ENCODE measurements at regions not wholly inside any gene's neighbourhood (a gene's known extent, or its start where the extent isn't known, plus 50 kb on each side); places are given as distances from the start of the nearest gene placed in this dataset.

DNA sequence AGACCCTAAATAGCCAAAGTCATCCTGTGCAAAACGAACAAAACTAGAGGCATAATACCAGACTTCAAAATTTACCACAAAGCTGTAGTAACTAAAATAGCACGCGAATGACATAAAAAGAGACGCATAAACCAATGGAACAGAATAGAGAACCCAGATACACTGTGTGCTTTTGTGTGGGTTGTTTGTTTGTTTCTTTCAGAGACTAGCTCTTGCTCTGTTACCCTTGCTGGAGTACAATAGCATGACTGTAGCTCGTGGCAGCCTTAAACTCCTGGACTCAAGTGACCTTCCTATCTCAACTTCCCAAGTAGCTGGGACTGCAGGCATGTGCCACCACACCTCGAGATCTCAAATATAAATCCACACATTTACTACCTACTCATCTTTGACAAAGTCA lies 1314.6 kb upstream of the GBE1 start:
- no peak for DNase-seq

DNA sequence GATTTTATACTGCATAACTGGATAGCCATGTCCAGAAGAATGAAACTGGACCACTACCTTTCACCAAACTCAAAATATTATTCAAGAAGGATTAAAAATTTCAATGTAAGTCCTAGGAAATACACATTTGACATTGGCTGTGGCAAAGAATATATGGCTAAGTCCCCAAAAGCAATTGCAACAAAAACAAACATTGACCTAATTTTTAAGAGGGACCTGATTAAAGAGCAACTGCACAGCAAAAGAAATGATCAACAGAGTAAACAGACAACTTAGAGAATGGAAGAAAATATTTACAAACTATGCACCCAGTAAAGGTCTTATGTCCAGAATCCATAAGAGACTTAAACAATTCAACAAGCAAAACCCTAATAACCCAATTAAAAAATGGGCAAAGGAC lies 1313.0 kb upstream of the GBE1 start:
- no peak for DNase-seq

DNA sequence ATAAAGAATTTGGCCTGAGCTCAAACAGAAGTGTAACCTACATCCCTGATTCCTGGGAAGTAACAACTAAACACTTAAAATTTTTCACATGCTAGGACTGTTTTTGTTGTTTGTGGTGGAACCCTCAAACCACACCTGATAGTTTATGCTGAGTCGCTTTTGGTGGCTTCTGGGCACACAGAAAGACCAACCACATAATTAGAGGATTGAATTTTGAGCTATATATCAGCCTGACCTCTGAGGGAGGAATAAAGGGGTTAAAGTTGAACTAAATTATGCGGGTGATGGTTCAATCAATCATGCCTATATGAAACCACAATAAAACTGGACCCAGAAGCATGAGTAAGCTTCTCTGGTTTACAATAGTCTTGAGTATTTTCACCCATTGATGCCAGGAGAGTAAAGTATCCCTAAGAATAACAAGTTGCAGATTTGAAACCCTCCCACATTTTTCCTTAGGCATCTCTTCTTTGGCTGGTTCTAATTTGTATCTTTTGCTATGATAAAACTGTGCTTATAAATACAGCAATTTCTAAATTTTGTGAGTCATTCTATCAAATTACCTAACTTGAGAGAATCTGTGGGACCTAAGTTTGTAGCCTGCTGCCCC lies 1304.5 kb upstream of the GBE1 start:
- no peak for DNase-seq

DNA sequence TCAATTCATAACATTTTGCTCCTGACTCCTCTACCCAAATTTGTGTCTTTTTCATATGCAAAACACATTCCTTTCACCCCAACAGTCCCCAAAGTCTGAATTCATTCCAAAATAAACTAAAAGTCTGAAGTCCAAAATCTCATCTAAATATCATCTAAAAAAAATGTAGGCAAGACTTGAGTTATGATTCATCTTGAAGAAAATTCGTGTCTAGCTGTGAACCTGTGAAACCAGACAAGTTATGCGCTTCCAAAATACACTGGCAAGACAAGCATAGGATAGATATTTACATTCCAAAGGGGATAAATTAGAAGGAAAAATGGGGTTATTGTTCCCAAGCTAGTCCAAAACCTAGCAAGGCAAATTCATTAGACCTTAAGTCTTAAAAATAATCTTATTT lies 1302.0 kb upstream of the GBE1 start:
- no peak for DNase-seq

DNA sequence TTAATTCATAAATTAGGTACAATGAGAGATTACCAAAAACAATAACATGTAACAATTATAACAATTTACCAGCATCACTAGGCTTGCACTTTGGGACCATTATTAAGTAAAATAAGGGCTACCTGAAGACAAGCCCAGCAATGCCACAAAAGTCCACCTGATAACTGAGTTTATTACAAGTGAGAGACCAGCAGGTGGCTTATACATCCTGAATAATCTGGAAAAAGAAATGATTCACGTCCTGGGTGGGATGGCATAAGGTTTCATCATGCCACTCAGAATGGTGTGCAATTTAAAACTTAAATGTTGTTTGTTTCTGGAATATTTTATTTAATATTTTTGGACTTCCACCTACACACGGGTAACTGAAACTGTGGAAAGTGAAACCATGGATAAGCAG lies 1287.1 kb upstream of the GBE1 start:
- no peak for DNase-seq

DNA sequence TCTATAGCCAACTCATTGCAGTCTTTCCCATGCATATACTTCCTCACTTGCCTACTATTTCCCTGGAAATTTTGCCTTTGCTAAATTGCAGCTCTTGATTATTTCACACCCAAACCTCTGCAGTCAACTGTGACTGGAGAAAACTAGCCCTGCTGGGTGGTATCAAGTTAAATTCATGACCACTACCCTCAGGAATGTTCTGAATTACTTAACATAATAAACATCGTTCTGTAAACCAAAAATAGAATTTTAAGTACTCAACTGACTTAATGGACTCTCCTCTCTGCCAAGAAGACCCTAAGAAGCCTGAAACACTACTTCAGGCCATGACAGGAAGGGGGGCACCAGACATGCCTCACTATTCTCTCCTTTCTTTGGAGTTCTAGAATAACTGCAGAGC lies 1278.0 kb upstream of the GBE1 start:
- no peak for DNase-seq

DNA sequence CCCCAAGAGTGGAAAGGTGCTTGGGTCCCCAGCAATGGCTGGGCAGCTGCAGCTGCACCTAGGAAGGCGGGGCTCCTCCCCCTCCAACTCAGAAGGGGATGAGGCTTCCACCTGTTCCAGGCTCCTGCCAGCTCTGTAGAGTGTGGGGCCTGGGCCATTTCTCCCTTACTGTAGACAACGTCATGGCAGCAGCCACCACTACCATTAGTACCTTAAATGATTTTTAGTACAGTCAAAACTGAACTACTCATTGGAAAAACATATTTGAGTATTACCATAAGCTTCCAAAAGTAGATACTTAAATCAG lies 1274.2 kb upstream of the GBE1 start:
- DNase-seq = no peak

DNA sequence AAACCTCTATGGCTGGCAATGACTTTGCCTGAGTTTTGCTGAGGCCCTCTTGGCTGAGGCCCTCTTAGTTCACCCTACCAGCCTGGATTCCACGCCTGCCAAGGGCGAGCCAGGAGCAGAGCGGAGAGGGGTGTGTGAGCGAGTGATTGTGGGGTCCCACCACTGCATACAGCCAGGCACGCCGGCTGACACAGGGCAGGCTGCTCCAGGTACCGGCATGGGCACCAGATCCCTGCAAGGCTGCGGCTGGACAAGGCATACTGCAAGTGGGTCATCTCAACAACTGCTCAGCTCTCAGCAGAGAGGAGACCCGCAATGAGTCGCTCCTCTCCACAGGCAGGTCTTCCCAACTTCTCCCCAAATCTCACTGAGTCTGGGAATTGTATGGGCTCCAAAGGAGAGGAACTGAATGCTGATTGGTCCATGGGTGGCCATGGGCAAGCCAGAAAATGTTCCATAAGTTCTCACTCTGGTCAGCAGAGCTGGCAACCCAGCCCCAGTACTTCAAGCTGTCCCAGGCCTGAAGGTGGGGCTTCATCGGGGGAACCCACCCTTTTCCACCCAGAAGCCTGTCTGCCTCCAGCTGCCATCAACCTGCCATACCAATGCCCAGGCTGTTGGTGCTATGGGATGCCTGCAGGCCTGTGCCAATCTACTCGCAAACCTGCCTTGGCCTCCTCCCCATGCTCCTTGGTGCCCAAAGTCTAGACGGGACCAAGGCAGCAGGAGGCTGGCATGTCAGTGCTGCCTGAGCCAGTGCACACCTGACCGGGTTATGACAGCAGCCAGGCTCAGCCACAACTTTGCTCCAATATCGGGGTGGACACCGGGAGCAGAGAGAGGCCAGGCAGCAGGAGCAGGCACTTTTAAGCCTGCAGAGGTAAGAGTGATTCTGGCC lies 1273.6 kb upstream of the GBE1 start:
- DNase-seq = no peak

DNA sequence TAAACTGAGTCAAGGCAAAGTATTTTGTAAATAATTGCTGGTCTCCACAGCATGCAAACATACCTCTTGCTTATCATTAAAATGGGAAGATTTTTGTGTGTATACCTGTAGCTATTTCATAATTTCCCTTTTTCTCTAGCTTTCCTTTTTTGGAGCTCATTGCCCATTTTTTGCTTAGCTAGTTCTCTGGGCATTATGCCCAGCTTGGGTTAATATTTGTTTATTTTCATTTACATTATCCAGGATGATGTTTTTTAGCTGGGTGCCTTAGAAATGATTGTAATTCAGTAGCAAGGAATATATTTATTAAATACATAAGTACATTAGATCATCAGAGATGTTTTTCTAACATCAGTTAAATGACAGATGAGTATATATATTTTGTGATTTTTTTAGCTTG lies 1271.7 kb upstream of the GBE1 start:
- DNase-seq = no peak

DNA sequence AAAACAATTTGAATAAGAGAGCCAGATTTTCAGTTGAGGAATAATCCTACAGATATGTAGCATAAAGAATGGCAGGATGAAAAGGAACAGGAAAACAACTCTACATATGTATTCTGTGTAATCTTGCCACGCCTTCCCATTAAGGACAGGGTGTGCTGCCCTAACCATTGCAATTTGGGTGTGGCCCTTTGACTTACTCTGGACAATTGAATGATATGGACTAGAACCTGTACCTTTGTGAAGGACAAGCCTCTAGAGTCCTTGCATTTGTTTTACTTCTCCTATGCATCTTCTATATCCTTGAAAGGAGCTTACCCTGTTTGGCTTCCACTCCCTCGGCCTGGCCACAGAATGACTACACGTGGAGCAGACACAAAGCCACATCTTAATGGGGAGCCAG lies 1261.6 kb upstream of the GBE1 start:
- DNase-seq = no peak

DNA sequence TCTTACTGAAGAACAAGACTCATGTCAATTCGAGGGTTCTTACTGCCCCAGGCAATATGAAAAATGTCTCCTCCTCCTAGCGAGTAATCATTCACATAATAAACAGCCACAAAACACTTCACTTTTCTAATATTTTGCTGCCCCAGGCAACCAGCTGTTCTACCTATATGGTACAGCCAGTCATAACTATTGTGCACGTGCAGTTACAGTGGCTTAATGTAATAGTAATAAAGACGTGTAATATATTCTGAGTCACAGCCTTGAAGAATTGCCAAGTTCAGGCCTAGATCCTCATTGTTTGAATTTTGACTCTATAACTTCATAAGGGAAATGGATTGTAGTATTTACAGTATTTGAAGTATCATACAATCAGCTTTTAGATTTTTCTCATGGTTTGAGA lies 1250.0 kb upstream of the GBE1 start:
- DNase-seq = no peak

DNA sequence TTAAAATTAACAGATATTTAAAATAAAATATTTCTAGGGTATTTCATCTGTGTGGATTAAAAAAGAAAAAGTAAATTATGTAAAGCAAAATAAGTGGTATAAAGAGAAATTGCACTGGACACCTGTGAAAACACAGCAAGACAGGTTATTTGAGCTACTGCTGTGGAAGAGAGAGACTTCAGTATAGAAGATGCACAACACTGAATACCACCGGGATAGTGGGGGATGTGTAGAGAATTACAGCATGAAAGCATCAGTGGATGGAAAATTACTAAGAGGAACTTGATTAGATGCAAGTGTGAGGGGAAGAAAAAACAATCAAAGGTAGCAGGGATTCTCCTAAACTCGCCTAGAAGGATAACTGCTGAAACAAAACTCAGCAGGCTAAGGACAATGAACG lies 1242.5 kb upstream of the GBE1 start:
- peak; percentile 9 to 18 for DNase-seq

DNA sequence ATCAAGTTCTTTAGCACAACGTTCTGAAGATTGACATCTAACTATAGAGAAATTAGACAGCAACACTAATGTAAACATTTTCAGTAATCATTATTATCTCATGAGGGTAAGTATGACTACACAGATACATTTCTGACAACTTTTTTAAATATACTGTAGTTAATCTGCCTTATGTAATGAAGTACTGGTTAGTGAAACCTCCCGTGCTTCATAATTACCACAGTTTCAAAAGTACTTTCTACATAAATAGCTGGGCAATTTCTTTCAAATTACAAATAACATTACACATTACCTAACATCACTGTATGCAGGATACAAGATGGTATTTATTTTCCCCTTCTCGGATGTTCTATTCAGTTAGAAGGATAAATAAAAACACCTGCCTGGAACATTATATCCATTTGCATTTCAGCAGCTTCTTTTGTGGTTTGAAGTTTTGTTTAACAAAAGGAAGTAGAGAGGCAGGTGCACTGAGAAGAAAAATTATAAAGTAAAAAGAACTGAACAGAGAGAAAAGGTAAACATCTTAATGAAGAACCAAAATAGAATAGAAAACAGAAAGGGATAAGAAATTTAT lies 1241.5 kb upstream of the GBE1 start:
- DNase-seq = peak; percentile 71 to 78

DNA sequence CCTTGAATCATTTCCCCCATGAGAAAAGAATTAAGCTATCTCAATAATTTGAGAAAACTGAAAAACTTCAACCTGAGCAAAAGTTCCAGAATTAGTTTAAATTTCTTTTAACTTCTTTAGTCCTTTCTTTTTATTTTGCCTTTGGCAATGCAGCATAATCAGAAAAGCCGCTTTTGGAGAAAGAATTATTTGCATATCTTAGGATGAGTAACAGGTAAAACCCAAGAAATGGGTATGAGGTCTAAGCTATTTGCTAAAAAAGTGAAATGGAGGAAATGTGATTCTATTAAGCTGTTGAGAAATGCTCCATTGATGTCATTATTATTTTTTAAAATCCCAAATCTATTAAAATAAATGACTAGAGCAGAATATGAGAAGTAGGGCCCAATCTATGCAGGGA lies 1238.3 kb upstream of the GBE1 start:
- no peak for DNase-seq

DNA sequence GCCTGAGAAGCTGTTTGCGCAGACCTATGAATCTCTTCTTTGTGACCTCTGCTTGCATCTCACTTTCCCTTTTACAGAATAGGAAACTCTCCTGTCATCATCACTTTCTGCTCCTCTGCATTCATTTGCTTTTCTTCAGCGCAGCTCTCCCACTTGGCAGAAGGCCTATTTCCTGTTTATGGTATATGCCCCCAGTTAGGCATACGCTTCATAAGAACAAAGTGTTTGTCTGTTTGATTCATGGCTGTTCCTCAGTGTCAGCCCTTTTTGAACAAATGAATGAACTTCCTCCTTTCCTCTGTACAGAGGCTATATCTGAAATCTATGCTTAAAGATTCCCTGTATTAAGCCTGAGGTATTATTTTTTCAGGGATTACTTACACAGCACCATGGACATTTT lies 1216.9 kb upstream of the GBE1 start:
- DNase-seq = no peak

DNA sequence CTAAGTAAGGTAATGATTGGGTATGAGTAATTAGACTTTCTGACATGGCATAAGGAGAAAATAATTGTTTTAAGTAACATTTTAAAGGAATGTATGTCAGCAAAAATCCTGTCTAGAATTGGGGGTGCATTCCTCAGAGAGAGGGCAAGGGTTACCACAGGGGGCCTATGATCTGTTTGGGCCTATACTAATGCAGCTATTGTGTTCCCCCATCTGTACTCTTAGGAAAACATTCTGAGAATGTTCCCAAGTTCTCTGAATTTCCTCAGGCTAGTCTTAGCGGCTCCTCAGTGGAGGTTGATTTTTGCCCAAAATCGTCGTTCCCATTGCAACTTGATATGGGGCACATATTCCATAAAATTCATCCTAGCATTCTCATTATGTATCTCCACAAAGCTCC lies 1216.4 kb upstream of the GBE1 start:
- DNase-seq = no peak

DNA sequence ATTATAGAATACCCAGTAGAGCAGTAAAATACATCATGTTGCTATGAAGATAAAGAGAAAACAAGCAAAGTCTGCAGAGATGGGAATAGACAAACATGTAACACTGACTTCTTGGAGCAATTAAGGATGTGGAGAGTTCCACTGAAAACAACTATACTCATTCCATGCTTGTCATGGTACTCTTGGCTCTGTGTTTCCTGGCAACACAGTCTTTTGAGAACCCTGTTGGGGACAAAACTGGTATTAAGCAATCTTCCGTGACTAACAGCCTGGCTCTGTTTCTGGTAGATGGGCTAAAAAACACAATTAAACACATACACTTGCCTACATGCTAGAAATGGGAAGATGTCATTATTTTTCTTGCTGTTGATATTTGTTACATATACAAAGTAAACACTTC lies 1212.3 kb upstream of the GBE1 start:
- no peak for DNase-seq

DNA sequence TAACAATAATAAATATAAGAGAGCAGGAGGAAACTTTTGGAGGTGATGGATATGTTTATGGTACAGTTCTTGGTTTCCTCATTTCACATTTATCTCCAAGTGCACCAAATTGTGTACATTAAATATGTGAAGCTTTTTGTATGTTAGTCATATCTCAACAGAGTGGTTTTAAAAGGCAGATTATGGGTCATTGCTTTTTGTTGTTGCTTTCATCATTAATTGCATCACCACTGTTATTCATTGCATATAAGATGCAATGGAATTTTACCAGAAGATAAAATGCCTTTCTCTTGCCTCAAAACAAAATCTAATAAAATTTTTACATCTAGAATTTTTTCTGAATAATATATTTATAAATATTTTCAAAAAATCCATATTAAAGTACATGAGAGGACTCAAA lies 1198.9 kb upstream of the GBE1 start:
- no peak for DNase-seq

DNA sequence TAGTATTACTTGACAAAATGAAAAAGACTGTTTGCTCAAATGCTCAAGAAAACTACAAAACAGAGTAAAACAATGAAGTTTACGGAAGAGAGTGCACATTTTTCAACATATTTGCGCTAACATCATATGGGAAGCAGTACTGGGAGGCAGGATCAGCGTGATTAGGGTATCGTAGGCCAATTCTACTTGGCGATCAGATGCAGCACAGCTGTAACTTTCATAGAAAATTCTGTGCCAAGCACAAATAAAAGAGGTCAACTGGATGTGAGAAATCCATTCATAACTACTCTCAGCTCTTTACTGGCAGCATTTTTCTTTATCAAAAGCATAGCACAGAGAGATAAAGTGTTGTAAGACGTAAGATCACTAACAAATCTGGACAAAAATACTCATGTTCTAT lies 1196.3 kb upstream of the GBE1 start:
- no peak for DNase-seq

DNA sequence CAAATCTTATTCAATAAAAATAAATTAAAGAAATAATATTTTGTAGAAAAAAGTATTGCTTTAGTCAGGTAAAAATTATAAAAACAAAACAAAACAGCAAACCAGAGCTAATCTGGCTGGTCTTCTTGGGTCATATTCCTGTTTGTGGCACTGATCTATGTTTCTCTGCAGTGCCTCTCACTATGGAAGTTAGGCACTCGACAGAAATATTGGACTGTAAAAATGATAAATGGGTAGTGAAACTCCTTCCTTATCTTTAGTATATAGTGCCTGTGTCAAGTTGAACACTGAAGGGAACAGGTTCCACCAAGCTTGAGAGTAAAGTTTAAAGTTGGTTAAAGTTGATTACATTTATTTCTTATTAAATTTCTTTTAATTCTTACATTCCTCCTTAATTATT lies 1195.6 kb upstream of the GBE1 start:
- DNase-seq = no peak

DNA sequence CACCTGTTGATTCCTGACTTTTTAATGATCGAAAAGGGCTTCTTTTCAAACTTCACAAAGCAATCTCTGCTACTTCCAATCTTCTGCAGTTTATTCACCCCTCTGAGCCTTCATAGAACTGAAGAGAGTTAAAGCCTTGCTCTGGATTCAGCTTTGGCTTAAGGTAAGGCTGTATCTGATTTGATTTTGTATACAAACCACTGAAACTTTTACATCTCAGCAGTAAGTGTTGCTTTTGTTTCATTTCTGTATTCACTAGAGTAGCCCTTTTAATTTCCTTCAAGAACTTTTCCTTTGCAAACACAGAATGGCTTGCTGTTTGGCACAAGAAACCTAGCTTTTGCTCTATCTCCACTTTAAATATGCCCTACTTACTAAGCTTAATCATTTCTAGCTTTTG lies 1193.0 kb upstream of the GBE1 start:
- no peak for DNase-seq

DNA sequence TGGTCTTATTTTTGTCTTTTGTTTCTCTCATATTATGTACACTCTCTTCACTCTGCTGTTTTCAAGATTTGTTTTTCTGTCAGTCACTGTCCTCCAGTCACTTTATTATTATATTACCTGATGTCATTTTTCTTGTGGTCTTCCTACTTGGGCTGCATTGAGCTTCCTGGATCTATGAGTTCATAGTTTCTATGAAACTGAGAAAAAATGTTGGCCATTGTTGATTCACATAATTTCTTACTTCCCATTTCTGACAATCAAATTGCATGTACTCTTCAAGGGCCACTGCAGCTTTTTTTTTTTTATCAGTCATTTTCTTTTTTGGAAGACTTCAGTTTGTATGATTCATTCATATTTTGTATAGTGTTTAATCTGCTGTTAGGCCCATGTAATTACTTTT lies 1180.6 kb upstream of the GBE1 start:
- DNase-seq = no peak

DNA sequence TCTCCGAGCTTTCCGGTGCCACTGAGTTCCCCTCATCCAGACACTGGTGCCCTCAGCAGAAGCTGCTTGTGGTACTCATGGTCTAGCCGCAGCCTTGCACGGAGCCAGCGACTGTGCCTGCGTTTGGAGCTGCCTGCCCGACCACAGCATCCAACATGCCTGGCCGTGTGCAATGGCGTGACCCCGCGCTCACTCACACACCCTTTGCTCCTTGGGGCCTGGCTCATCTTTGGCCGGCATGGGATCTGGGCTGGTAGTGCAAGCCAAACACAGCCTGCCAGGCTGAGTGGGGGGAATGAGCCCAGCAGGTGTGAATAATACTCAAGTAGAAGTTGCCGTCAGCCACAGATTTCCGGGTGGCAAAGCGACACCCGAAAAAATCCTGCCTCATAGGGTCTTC lies 1178.7 kb upstream of the GBE1 start:
- DNase-seq = no peak

DNA sequence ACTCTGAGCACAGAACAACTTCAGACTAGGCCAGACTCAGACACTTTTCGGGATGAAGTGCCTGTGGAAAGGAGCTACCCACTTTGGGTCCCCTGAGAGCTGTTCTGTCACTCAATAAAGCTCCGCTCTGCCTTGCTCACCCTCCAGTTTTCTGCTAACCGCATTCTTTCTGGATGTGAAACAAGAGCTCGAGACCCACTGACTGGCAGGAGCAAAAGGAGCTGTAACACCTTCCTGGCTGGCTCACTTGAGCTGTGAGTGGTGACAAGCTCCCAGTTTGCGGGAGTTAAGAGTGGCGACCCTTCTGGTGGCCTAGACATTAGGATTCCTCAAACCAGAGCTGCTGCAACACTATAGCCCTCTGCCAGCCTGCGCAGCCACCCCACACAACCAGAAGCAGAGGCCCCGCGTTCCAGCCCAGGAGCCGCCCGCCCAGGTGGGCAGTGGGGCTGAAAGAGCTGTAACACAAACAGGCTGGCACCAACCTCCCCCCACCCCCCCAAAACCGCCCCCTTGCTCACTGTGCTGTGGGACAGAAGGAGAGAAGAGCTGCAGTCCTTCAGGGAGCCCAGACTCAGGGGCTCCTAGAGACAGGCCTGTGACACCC lies 1178.1 kb upstream of the GBE1 start:
- no peak for DNase-seq

All from NCI-H526 (cell line).